Chondrocyte (in vitro differentiated cells): ENCODE measurements at regions not wholly inside any gene's neighbourhood (a gene's known extent, or its start where the extent isn't known, plus 50 kb on each side); places are given as distances from the start of the nearest gene placed in this dataset.

Source experiments
- DNase-seq: peaks from one replicate; pipeline ENCODE4 v3.0.0; 2021; ENCODE audit warnings: mixed read lengths, low spot score
- H3K27ac Mint-ChIP-seq: one replicate; pipeline ENCODE4 v1.8.0; 2021; ENCODE audit warnings: mild to moderate bottlenecking, moderate library complexity, mixed read lengths; ENCODE audit not compliant: unreplicated experiment
- H3K27me3 Mint-ChIP-seq: 2 replicates; pipeline ENCODE4 v1.8.0; 2021; ENCODE audit warnings: low read depth, mixed read lengths
- H3K36me3 Mint-ChIP-seq: 2 replicates; pipeline ENCODE4 v1.8.0; 2021; ENCODE audit warnings: low read depth, mixed read lengths
- H3K4me1 Mint-ChIP-seq: 2 replicates; pipeline ENCODE4 v1.8.0; 2021; ENCODE audit warnings: low read depth, mild to moderate bottlenecking, mixed read lengths
- H3K4me3 Mint-ChIP-seq: one replicate; pipeline ENCODE4 v1.8.0; 2021; ENCODE audit warnings: mild to moderate bottlenecking, moderate library complexity, mixed read lengths; ENCODE audit not compliant: unreplicated experiment
- H3K9me3 Mint-ChIP-seq: 2 replicates; pipeline ENCODE4 v1.8.0; 2021; ENCODE audit warnings: low read depth, mixed read lengths
- TF ChIP-seq, protein P1 (sequence below): fragments of 200-600 bp; sonication (generic); IDR thresholded peaks from 2 replicates; pipeline ENCODE4 v1.5.0; 2021; ENCODE audit warnings: antibody characterized with exemption, mild to moderate bottlenecking, moderate library complexity

DNA sequence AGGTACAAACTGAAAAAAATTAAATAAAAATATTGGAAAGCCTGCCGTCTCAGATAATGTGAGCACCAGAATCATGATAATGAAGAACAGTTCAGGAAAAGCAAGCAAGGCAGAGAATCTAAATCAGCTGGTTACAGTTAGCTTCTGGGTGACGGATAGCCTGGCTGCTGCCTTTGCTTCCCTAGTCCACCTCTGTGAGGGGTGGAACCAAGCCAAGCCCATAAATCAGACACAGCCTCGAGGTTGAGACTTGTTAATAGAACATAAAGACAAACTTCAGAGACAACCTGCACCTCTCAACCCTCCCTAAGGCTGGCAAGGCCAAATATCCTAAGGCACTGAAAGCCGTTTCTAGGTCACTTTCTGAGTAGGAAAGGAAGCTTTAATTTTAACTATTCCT, 334.7 kb upstream of the SLC39A10 start:
- Mint-ChIP-seq H3K9me3 (peaks cover 4% of the 10 kb centered on the region), H3K36me3 (no peaks in the 10 kb centered on the region), H3K4me1 (peaks cover 8% of the 10 kb centered on the region), H3K27ac (no peak overlapping the region), H3K27me3 (peaks cover 24% of the 10 kb centered on the region), H3K4me3 (no peak overlapping the region)
- TF ChIP-seq, protein P1, sequence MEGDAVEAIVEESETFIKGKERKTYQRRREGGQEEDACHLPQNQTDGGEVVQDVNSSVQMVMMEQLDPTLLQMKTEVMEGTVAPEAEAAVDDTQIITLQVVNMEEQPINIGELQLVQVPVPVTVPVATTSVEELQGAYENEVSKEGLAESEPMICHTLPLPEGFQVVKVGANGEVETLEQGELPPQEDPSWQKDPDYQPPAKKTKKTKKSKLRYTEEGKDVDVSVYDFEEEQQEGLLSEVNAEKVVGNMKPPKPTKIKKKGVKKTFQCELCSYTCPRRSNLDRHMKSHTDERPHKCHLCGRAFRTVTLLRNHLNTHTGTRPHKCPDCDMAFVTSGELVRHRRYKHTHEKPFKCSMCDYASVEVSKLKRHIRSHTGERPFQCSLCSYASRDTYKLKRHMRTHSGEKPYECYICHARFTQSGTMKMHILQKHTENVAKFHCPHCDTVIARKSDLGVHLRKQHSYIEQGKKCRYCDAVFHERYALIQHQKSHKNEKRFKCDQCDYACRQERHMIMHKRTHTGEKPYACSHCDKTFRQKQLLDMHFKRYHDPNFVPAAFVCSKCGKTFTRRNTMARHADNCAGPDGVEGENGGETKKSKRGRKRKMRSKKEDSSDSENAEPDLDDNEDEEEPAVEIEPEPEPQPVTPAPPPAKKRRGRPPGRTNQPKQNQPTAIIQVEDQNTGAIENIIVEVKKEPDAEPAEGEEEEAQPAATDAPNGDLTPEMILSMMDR = no peak
- no peak for DNase-seq

DNA sequence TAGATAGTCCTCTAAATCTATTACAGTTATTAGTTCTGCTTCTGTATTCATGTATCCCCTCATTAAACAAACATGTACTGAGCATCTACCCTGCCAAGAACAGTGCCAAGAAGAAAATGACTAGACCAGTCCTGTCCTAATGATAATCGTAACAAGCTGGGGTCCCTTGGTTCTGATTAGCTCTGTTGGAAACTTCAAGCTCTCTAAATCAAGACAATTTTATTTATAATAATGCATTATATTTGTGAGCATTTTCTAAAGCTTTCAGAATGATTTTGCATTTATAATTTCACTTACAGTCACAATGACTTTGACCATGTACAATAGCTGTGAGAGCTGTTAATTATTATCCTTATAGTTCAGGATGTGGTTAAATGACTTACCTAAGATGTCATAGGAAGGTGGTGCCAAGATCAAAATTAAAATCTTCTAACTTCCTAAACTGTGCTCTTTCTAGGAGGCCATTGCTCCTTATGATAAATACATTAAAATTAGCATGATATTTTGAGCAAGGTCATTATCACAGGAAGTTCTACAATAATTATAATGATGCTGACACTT, 336.5 kb upstream of the SLC39A10 start:
- Mint-ChIP-seq H3K27ac (no peak overlapping the region), H3K36me3 (no peaks in the 10 kb centered on the region), H3K4me3 (no peak overlapping the region), H3K27me3 (peaks cover 13% of the 10 kb centered on the region), H3K9me3 (peaks cover 4% of the 10 kb centered on the region), H3K4me1 (peaks cover 8% of the 10 kb centered on the region)
- TF ChIP-seq, protein P1 = no peak
- DNase-seq = no peak

DNA sequence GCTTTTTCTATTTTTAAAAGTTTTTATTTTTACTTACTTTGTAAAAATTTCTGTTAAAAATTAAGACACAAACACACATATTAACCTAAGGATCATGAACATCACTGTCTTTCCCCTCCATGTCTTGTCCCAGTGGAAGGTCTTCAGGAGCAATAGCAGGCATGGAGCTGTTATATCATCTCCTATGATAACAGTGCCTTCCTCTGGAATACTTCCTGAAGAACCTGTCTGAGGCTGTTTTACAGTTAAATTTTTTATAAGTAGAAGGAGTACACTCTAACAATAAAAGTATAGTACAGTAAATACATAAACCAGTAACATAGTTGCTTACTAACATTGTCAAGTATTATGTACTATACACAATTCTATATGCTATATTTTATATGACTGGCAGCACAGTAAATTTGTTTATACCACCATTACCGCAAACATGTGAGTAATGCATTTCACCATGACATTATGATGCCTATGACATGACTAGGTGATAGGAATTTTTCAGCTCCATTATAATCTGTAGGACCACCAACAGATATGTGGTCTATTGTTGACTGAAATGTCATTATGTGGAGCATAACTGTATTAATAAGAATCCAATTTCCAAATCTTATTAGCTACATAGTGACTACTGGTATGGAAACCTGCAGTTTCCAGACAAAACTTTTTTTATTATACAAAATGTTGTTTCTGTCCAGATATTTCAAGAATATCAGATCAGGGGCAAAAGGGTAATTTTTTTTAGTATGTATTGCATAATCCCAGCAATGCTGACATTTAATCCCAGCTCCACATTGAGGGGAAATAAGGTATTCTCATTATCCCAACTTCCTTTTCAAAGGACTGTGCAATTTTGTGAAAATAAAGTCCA, 337.2 kb upstream of the SLC39A10 start:
- Mint-ChIP-seq H3K27ac (no peak overlapping the region), H3K9me3 (peaks cover 4% of the 10 kb centered on the region), H3K36me3 (no peaks in the 10 kb centered on the region), H3K27me3 (peaks cover 15% of the 10 kb centered on the region), H3K4me3 (no peak overlapping the region), H3K4me1 (peaks cover 8% of the 10 kb centered on the region)
- DNase-seq = no peak
- TF ChIP-seq, protein P1 = no peak

DNA sequence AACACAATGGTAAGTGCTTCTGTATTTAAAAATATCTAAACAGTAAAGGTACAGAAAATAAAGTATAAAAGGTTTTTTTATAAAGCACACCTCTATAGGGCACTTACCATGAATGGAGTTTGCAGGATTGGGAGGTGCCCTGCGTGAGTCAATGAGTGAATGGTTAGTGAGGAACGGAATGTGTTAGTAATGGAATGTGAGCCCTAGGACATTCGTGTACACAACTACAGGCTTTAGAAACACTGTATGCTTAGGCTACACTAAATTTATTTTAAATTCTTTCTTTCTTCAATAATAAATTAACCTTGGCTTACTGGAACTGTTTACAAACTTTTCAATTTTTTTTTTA, 337.9 kb upstream of the SLC39A10 start:
- Mint-ChIP-seq H3K4me3 (no peak overlapping the region), H3K9me3 (no peaks in the 10 kb centered on the region), H3K27ac (no peak overlapping the region), H3K27me3 (peaks cover 13% of the 10 kb centered on the region), H3K4me1 (peaks cover 8% of the 10 kb centered on the region), H3K36me3 (no peaks in the 10 kb centered on the region)
- DNase-seq = no peak
- TF ChIP-seq, protein P1 = no peak

DNA sequence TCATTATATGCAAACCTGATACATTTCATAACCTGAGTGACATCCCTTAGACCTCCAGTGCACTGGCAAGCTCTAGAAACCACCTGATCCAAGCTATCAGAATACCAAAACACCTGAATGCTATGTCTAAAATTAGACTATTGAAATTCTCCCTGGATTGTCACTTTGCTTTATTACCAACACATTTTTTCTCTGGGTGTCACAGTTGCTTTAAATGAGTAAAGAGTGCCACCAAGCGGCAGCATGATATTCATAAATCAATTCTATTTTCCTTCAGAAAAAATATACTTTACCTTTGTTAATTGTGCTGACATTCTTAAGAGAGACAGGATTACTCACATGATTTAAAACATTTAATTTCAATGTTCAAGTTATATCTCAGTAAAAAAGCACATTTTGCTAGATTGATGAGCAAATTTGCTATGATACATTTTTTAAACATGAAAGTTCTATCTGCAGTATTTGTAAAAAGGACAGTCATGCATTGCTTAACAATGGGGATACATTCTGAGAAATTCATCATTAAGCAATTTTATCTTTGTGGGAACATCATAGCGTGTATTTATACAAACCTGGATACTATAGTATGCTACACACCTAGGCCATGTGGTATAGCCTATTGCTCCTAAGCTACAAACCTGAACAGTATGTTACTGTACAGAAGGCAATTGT, 338.4 kb upstream of the SLC39A10 start:
- peaks cover 13% of the 10 kb centered on the region for H3K27me3 Mint-ChIP-seq
- peaks cover 8% of the 10 kb centered on the region for H3K4me1 Mint-ChIP-seq
- TF ChIP-seq, protein P1 = peak; percentile 93
- no peaks in the 10 kb centered on the region for H3K9me3 Mint-ChIP-seq
- H3K4me3 Mint-ChIP-seq = no peak overlapping the region
- H3K27ac Mint-ChIP-seq = no peak overlapping the region
- no peak for DNase-seq
- no peaks in the 10 kb centered on the region for H3K36me3 Mint-ChIP-seq
